Fibroblast of skin of abdomen (primary cell): ENCODE measurements at regions not wholly inside any gene's neighbourhood (a gene's known extent, or its start where the extent isn't known, plus 50 kb on each side); places are given as distances from the start of the nearest gene placed in this dataset.

Source experiments
- DNase-seq: peaks from one replicate; pipeline ENCODE4 v3.0.0-alpha.2; 2013

- DNase-seq, result no peak
Measured at GRCh38 chr5:173782671-173783101, 105.5 kb upstream of the CPEB4 start.

GRCh38 chr5:173783371-173783770 is 104.8 kb upstream of the CPEB4 start:
- DNase-seq, result no peak

DNA sequence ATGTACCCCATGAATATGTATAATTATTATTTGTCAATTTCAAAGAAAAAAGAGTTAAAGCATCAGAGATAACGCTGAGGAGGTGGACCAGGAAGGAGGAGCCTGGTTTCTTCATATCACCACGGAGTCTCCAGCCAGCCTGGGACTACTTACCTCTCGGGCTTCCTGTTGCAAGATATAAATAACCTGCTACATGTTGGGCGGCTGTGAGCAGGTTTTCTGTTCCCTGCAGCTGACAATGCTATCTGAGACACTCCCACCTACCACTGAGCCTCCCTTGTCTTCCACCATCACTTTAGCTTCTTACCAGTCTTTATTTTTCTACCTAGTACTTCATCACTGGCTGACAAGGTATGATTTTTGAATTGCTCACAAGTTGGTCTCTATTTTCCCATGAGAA is 102.7 kb upstream of the CPEB4 start:
- DNase-seq, result no peak

DNA sequence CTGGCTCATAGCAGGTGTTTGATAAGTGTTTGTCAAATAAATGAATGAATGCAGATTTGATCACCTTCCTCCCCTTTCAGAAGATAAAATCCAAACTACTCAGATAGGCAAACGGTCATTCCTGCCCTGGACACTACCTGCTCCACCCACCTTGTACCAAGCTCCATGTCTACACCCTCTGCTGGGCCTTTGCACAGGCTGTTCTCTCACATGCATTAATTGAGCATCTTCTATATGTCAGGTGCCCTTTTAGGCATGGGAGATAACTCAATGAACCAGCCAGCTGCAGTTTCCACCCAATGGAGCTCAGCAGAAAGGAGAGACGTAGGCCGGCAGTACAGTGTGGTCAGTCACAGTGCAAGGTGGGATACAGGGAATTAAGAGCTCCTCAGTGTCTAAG is 102.3 kb upstream of the CPEB4 start:
- no peak for DNase-seq

DNA sequence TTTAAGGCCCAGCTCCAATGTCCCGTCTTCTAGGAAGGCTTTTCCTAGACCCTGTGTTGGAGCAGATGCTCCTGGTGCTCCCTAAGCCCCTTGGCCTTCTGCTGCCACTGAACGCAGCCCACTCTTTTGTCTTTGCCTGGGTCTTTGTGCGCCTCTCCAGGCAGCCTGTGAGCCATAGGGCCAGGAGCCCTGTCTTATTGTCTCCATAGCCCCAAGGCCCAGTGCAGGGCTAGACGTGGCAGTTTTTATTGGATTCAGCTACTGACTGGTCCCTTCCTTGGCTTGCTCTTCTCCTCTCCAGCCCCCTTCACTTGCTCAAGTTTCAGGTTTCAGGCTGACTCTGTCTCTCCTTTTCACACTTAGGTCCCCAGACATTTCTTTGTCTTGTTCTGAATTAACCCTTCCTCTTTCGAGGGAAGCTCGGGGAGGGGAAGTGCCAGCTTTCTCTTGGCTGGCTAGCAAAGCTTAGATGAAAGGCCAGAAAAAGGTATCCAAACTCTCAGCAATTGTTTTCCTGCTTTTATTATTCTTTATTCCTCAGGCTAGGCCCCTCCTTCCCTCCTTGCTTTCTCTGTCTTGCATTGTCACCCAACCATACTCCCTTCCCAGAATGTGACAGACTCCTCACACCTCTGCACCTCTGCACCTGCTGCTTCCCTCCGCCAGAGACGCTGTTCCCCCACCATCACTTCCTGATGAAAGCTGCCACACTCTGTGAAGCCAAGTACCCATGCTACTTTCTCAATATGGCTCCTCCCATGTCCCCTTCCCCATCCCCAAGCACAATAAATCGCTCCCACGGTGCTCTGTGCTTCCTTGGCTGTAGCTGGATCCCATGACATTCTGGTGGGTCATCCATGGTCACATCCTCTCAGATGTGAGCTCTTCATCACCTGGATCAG is 101.6 kb upstream of the CPEB4 start:
- no peak for DNase-seq

- peak; percentile 29 for DNase-seq
Measured at GRCh38 chr5:173789031-173789920, 98.9 kb upstream of the CPEB4 start.

DNA sequence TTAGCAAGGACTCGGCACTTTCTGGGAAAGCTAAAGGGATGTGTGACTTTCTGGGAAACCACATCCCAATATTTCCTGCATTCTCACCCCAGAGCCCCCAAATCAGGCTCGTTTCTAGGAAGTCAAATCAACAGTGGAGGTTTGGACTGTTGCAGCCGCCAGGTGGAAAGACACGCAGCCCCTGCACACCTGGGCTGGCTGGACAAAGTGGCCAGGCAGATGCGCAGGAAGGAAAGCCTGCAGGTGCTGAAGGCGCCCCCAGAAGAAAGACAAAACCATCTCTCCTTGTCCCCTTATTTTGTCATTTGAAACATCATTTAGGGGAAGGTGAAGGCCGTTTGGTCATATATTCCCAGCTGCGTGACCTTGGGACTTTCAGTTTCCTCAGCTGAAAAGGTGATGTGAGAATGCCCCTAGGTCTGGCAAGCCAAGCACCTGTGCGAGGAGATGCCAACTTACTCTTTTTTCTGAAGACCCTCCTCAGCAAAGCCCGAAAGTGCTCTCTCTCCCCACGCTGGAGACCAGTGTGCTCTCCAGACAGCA is 97.9 kb upstream of the CPEB4 start:
- DNase-seq, result no peak

GRCh38 chr5:173790836-173791546 is 97.2 kb upstream of the CPEB4 start:
- DNase-seq, result no peak

GRCh38 chr5:173791878-173792277 is 96.3 kb upstream of the CPEB4 start:
- no peak for DNase-seq

GRCh38 chr5:173792781-173793547 is 95.2 kb upstream of the CPEB4 start:
- DNase-seq, result no peak

- DNase-seq, result no peak
Measured at GRCh38 chr5:173793648-173794548, 94.3 kb upstream of the CPEB4 start.

GRCh38 chr5:173794901-173795416 is 93.2 kb upstream of the CPEB4 start:
- DNase-seq, result no peak

GRCh38 chr5:173795601-173796000 is 92.5 kb upstream of the CPEB4 start:
- no peak for DNase-seq

DNA sequence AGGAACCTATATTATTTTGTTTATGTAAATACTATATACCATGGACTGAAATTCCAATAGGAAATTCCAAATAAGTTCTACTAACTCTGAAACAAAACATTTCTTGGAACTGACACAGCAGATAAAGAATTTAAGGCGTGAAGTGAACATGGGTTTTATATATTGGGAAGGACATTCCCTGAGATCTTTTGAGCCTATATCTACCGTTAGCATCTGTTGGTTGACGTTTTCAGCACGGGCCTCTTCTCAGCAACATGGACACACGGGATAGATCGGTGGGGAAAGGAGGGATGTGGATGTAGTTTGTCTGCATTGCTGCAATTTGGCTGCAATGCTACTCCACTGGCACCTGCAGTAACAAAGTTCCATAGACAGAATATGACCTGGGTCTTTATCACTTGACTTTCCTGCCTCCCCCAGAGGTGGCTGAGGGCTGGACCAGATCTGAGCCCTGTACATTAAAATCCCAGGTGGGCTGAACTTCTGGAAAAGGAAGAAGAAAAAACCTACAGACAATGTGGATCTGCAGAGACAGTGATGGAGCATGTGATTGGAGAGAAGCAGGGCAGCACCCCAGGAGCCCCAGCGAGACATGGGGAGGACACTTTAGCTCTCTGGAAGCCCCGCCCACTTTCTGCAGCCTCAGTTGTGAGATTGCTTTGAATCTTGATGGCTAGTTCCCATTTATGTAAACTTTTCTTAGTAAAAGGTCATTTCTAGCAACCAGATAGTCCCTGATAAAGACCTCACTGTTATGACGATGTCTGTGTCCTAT is 91.2 kb upstream of the CPEB4 start:
- DNase-seq, result no peak

GRCh38 chr5:173798127-173798810 is 89.9 kb upstream of the CPEB4 start:
- no peak for DNase-seq

- no peak for DNase-seq
Measured at GRCh38 chr5:173800340-173800739, 87.8 kb upstream of the CPEB4 start.

DNA sequence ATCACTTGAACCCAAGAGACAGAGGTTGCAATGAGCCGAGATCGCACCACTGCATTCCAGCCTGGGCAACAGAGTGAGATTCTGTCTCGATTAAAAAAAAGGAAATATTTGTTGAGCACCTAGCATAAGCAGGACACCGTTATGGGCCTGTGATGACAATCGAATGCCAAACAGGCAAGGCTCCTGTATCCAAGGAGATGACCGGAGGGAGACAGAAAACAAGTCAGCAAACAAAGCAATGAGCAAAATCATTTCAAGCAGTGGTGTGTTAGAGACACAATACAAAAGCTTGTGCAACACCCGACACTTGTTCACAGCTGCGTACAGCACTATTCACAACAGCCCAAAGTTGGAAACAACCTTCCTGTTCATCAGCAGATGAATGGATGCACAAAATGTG is 87.1 kb upstream of the CPEB4 start:
- DNase-seq, result no peak

GRCh38 chr5:173802670-173803165 is 85.4 kb upstream of the CPEB4 start:
- DNase-seq, result no peak

- DNase-seq, result no peak
Measured at GRCh38 chr5:173804579-173804978, 83.6 kb upstream of the CPEB4 start.
